Head of caudate nucleus (tissue), 42 donors: ENCODE measurements at regions not wholly inside any gene's neighbourhood (a gene's known extent, or its start where the extent isn't known, plus 50 kb on each side); places are given as distances from the start of the nearest gene placed in this dataset.
A peak's percentile ranks its signal among the peaks of the same experiment; 100 is the strongest.
"Not testable (repeated sequence)": the region's sequence is repeated elsewhere in the genome, so short reads cannot be mapped to it uniquely, and the experiment has no call there.

ENCODE experiments used
- DNase-seq, 42 donors: peaks; one replicate each; pipeline versions ENCODE4 v3.0.0 to v3.0.0-alpha.2; 2020 to 2021; ENCODE audit warnings: mixed read lengths in 7 of 42
- intact Hi-C: fragments of 100-400 bp; cut with DNase I; formaldehyde crosslinking; loops from one replicate; pipeline ENCODE4 v1.15.0; 2022

GRCh38 chr9:110115826-110116542 lies 92.0 kb downstream of the C9orf152 start:
- intact Hi-C loops, result no loop called here
- no peak for DNase-seq

DNA sequence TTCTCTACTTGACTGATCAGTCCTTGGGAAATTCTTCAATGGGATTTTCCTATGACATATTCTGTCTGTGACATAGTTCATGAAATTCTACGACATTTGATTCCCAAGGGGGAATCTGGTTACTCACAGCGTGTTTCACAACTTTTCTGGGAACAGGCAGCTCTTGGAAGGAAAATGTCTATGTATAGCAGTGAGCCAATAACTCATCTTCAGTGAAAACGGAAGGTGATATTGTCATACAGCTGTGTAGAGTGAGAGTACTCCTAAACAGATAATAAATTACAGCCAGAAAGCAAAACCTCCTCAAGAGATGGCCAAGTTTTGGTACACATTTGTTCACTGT lies 91.4 kb downstream of the C9orf152 start:
- intact Hi-C loops, result no loop called here

DNA sequence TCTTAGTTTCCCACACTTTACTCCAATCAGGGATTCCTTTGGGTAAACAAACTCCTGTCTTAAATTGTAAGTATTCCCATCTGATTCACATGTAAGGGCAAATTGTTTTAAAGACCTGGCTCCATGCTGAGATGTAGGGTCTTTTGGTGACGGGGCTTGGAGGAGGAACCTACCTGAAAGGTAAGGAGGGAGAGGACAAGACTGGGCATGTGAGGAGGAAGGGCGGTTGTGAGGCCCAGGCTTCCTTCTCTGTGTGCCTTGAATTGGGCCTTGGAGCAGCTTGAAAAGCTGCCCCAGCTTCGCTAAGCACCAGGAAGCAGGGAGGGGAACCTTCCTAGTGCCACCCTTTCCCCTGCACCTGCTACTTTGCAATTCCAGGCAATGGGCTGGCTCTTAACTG lies 86.8 kb downstream of the C9orf152 start:
- no peak for DNase-seq
- intact Hi-C loops, result no loop called here

More for the DNA sequence above, 91.4 kb downstream of the C9orf152 start:
- DNase-seq, result no peak

DNA sequence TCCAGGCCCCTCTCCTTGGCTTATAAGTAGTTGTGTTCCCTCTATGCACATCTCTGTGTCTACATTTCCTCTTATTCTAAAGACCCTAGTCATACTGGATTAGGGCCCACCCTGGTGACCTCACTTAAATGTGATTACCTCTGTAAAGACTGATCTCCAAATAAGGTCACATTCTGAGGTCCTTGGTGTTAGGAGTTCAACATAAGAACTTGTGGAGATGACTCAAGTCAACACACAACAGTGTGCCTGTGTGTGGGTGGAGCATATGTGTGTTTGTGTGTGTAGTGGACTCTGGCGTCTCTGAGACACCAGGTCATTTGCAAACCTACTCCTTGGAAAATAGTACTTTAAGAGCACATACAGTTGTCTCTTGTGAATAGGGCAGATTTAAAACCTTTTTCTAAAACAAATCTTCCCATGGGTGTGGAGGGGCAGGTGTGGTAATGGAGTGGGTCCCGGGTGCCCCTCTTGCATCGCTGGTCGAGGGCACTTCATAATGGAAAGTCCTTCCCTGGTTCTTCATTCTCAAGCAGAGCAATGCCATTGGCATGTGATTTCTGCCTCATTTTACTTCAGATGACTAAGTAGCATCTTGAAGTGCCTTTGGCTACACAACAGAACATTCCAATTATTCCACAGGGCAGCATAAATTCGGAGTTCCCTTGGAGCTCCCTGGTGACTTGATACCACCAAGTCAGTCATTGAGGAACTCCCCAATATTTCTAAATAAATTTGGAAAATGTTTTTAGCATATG lies 84.4 kb downstream of the C9orf152 start:
- intact Hi-C loops, result no loop called here
- no peak for DNase-seq

DNA sequence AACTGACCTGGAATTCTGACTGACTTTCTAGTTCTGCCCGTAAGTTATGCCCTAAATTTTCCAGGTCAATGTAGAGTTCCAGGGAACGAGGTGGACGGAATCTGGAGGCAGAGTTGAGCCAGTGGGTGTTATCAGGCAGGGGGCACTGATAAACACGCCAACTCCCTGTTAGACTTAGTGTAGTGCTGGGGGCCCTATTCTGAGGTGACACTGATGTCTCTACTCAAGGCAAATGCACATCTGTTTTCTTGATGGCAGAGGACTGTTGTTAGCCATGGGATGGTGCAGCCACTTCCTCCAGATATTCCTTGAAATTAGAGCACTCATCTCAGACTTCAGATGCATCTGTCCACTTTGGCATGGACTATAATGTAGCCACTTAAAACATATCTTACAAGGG lies 83.5 kb downstream of the C9orf152 start:
- DNase-seq, result no peak
- intact Hi-C loops, result no loop called here

- intact Hi-C loops, result no loop called here
- DNase-seq, result peak in 28 of 42 donors; percentile 10 to 65 (median 30)
These were observed 82.7 kb downstream of the C9orf152 start for GRCh38 chr9:110125207-110125751.

DNA sequence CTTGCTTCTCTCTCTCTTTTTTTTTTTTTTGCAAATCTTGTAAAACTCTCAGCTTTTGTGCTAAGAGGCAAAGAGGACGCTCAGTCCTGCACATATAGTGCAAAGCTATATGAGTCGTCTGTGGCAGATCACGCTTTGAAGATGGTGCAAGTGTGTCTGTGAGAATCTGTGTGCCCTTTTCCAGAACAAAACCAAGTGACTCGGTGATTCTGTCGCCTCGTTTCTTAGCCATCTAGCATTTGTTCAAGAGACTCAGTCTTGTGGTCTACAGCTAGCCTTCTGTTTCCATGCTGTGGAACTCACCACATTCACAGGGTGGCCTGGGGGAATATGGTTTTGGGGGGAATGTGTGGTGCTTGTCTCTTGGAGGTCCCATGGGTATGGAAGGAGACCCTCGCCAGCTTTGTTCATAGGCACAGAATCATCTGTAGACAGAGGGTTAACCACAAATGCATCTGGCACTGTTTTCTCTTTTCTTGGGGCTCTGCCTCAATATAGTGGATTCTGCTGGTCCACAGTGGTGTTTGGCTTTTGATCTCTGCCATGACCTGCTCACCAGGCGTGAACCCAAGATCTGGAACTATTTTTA lies 82.1 kb downstream of the C9orf152 start:
- DNase-seq, result no peak
- intact Hi-C loops, result no loop called here

DNA sequence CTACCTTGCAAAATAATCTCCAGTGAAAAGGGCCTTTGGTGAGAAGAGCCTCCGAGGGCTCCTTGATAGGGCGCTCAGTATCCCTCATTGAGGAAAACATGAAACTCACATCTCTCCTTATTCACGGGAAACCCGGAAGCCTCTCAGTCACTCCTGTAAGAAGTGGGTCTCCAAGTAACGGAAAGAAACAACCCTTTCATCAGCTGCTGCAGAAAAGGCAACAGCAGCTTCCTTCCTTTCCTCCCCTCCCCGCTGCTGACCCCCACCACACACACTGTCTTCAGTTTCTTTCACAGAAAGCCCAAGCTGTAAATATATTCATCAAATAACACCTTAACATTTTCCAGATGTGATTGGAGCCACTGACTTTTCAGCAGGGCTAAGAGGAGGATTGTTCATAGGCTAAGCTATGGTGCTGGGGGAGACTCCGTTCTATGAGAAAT lies 81.4 kb downstream of the C9orf152 start:
- intact Hi-C loops, result no loop called here
- no peak for DNase-seq

DNA sequence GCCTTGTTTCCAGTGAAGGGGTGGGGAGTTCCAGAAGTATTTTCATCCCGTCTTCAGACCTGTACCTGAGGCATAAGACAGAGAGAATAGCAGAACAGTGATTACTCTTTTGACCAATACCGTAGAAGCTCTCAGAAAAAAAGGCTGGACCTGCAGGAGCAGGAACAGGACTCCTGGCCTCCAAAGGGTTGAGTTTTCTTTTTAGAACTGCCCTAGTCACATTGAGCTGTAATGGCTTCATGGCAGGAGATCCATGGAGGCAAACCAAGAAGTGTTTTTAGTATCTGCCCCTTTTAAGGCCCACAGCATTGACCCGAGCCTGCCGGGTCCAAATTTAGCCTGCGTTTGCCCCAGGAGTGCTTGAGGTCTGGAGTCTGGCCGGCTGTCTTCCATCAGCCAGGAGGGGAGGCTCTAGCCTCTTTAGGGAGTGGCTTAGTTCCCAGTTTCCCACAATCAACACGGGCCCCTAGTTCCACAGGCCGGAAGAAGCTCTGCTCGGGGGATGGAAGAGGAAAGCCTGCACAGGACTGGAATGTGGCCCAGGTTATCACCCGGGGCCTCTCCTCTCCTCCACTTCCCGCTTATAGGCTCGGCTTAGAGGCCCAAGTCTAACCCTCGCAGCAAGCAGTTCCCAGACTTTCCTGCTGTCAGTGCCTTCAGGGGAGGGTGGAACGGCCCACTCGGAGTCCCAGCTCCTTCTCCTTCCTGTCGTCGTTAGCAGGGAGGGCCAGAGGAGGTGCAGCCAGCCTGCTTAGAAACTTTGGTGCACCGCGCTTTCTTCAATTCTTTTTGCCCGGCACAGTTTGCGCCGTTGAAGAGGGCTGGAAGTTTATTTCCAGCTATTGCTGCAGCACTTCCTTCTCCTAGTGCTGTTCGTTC lies 80.7 kb downstream of the C9orf152 start:
- DNase-seq, result no peak
- intact Hi-C loops, result no loop called here

DNA sequence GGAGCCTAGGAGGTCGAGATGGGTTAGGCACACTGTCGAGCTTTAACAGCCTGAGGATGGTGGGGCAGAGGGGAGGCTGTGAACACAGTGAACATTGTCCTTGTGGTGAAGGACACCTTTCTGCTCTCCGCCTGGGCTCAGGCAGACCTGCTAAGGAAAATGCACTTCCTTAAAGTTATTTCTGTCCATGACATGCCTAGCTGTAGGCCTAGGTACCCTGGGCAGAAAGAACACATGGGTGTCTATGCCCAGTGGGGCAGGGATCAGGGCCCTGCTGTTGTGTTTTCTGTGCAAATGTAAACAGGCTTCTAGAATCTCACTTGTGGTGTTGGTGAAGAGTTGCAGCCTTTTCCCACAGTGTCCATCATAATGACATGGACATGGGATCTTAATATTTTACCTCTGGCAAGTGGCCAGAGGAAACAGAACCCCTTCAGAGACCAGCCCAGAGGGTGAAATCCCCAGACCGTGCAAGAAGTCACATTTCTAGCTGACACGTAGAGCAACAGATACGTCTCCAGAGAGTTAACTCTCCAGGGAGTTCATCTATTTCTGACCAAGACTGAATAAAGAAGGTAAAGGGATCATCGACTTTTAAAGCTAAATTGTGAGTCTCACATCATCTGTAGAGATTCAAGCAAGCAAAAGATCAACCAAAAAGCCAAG lies 79.2 kb downstream of the C9orf152 start:
- DNase-seq, result no peak
- intact Hi-C loops, result no loop called here

GRCh38 chr9:110129425-110129824 lies 78.5 kb downstream of the C9orf152 start:
- intact Hi-C loops, result no loop called here
- DNase-seq, result no peak

DNA sequence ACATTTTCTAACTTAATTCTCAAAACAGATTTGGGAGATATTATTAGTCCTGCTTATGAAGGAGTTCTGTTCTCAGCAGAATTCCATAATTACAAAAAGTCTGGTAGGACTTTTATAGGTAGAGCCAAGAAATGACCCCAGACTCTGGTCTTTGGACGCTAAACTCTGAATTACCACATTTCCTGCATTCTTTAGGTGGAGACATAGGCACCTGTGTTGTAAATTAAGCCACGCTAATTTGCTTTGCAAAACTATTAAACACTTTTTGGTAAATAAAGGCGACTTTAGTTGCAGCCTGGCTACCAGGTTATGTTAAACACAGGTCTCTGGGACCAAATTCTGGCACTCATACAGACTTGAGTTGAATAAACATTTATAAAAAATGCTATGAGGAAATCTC lies 77.7 kb downstream of the C9orf152 start:
- no peak for DNase-seq
- intact Hi-C loops, result no loop called here

GRCh38 chr9:110130791-110131416 lies 77.1 kb downstream of the C9orf152 start:
- DNase-seq, result no peak
- intact Hi-C loops, result no loop called here

GRCh38 chr9:110131499-110131898 lies 76.5 kb downstream of the C9orf152 start:
- intact Hi-C loops, result no loop called here

GRCh38 chr9:110132531-110132930 lies 75.4 kb downstream of the C9orf152 start:
- DNase-seq, intact Hi-C loops: not testable (repeated sequence)

More at GRCh38 chr9:110131499-110131898, 76.5 kb downstream of the C9orf152 start:
- no peak for DNase-seq

DNA sequence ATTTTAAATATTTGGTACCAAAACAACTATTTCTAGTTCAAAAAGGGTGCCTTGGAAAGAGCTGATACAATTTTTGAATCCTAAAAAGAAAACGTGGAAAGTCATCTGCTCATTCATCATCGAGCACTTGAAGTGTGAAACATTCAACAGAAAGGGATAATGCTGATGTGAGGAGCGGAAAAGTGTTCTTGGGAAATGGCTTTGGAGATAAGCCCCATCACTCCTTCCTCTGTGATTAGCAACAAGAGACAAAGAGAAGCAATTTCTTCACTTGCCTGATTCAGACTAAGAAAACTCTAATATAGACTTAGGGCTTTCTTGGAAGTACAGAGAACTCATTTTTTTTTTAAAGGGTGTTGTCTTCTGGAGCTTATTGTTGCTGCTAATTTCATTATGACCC lies 74.9 kb downstream of the C9orf152 start:
- DNase-seq, result no peak
- intact Hi-C loops, result no loop called here

DNA sequence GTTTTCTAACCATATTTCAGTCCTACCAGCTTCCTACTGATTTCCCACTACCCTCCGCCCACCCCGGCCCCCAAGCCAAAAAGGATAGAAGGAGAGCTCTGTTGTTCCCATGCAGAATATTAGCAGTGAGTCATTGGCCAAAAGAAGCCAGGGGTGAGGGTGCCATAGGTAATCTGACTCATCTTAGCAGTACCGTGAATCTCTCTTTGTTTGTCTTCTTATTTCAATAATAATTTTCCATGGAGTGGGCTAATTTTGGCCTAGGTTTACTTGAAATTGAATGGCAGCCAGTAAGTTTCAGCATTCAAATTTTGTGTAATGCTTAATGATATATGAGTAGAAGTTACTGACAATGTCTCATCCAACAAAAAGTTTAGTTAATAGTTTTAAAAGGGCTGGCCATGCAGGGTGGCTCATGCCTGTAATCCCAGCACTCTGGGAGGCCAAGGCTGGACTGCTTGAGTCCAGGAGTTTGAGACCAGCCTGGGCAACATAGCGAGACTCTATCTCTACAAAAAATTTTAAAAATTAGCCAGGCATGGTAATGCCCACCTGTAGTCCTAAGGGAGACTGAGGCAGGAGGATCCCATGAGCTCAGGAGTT lies 74.2 kb downstream of the C9orf152 start:
- no peak for DNase-seq

DNA sequence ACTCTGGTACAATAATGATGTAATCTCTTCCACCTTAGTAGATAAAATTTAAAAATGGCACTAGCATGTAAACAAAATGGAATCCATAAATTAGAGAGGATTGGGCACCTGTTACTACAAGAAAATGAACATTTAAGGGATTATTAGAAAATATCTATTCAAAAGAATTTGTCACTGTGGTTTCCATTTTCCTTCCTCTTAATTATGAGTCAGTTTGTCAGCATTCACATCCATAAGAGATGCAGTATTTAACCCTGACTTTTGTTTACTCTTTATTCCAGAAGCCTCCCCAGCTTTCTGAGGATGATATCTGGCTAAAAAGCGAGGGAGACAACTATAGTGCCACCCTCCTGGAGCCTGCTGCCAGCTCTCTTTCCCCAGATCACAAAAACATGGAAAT lies 72.1 kb downstream of the C9orf152 start:
- intact Hi-C loops, result no loop called here
- DNase-seq, result no peak

More for the DNA sequence above, 74.2 kb downstream of the C9orf152 start:
- intact Hi-C loops, result no loop called here
